HEK293 (cell line): ENCODE measurements at regions not wholly inside any gene's neighbourhood (a gene's known extent, or its start where the extent isn't known, plus 50 kb on each side); places are given as distances from the start of the nearest gene placed in this dataset.

ENCODE experiments used
- ATF2 ChIP-seq: fragments of 450-650 bp; formaldehyde crosslinking; IDR thresholded peaks from 2 replicates; pipeline ENCODE4 v1.5.1; 2016; ENCODE audit warnings: missing biosample characterization, missing genetic modification characterization, low read depth
- KLF10 ChIP-seq: fragments of 450-650 bp; IDR thresholded peaks from 2 replicates; pipeline ENCODE4 v1.5.1; 2018; ENCODE audit warnings: missing biosample characterization, mild to moderate bottlenecking, missing genetic modification characterization
- KLF16 ChIP-seq: fragments of 450-650 bp; formaldehyde crosslinking; IDR thresholded peaks from 2 replicates; pipeline ENCODE4 v1.5.1; 2017; ENCODE audit warnings: missing biosample characterization, missing genetic modification characterization
- RBAK ChIP-seq: fragments of 450-650 bp; formaldehyde crosslinking; IDR thresholded peaks from 2 replicates; pipeline ENCODE4 v1.5.1; 2016; ENCODE audit warnings: missing biosample characterization, missing genetic modification characterization
- TCF7L2 ChIP-seq: IDR thresholded peaks from 2 replicates; pipeline ENCODE4 v1.6.1; 2011; ENCODE audit warnings: low read depth, mild to moderate bottlenecking, inconsistent platforms, low read length, moderate library complexity, borderline replicate concordance
- ZBTB21 ChIP-seq: fragments of 450-650 bp; formaldehyde crosslinking; IDR thresholded peaks from 2 replicates; pipeline ENCODE4 v1.5.1; 2017; ENCODE audit warnings: missing biosample characterization, missing genetic modification characterization

- TF ChIP-seq ATF2 (tag by site-specific recombination) (no peak), RBAK (tag by site-specific recombination) (no peak), KLF16 (no peak), ZBTB21 (tag by site-specific recombination) (no peak), TCF7L2 (no peak), KLF10 (no peak)
Observed at GRCh38 chr3:78130741-78131290, 1090.9 kb downstream of the ROBO2 start.
